Esophagus squamous epithelium (tissue), 4 donors: ENCODE measurements at regions not wholly inside any gene's neighbourhood (a gene's known extent, or its start where the extent isn't known, plus 50 kb on each side); places are given as distances from the start of the nearest gene placed in this dataset.

ENCODE experiments used
- CTCF ChIP-seq, 6 experiments: fragments of 450-650 bp in 4 of 6; fragments of 200-600 bp in 2 of 6; sonication (generic) in 2 of 6; IDR thresholded peaks; one replicate each; pipeline ENCODE4 v1.5.1; 2016 to 2019; ENCODE audit warnings: antibody characterized with exemption in 6 of 6, mild to moderate bottlenecking in 4 of 6, moderate library complexity in 4 of 6
- POLR2A ChIP-seq, 4 donors: fragments of 450-650 bp; IDR thresholded peaks; one replicate each; pipeline ENCODE4 v1.6.1; 2017; ENCODE audit warnings: antibody characterized with exemption in 4 of 4, mild to moderate bottlenecking in 4 of 4, moderate library complexity in 3 of 4

- no peak for TF ChIP-seq CTCF (IDR thresholded peaks at IDR 0.05)
- TF ChIP-seq POLR2A (IDR thresholded peaks at IDR 0.05) = no peak
These were observed 133.5 kb downstream of the TINAG start for GRCh38 chr6:54441687-54442248.
